GM12873 (cell line): ENCODE measurements at regions not wholly inside any gene's neighbourhood (a gene's known extent, or its start where the extent isn't known, plus 50 kb on each side); places are given as distances from the start of the nearest gene placed in this dataset.

ENCODE experiments used
- TF ChIP-seq, protein P1 (sequence below): IDR thresholded peaks from 2 replicates; pipeline ENCODE4 v1.5.1; 2012; ENCODE audit warnings: low read depth, mild to moderate bottlenecking, moderate library complexity, low read length, control low read depth; ENCODE audit not compliant: insufficient read depth; ENCODE audit errors: missing control alignments

DNA sequence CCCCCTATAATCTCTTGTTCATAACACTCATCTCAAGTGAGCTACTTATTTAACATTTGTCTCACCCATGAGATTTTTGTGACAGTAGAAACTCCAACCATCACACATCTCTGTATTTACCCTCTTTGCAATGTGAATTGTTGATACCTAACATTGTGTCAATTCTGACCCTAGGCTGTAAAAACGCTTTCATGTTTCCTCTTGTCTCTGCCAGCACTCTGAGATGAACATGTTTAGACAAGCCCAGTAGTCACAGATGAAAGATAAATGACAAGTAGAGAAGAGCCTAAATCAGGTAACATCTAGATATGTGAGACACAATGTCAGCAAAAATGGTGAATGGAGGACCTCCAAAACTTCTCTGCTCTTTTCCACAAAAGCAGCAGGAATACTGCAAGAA is 1254.5 kb upstream of the GOT2 start:
- TF ChIP-seq, protein P1, sequence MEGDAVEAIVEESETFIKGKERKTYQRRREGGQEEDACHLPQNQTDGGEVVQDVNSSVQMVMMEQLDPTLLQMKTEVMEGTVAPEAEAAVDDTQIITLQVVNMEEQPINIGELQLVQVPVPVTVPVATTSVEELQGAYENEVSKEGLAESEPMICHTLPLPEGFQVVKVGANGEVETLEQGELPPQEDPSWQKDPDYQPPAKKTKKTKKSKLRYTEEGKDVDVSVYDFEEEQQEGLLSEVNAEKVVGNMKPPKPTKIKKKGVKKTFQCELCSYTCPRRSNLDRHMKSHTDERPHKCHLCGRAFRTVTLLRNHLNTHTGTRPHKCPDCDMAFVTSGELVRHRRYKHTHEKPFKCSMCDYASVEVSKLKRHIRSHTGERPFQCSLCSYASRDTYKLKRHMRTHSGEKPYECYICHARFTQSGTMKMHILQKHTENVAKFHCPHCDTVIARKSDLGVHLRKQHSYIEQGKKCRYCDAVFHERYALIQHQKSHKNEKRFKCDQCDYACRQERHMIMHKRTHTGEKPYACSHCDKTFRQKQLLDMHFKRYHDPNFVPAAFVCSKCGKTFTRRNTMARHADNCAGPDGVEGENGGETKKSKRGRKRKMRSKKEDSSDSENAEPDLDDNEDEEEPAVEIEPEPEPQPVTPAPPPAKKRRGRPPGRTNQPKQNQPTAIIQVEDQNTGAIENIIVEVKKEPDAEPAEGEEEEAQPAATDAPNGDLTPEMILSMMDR, result no peak

DNA sequence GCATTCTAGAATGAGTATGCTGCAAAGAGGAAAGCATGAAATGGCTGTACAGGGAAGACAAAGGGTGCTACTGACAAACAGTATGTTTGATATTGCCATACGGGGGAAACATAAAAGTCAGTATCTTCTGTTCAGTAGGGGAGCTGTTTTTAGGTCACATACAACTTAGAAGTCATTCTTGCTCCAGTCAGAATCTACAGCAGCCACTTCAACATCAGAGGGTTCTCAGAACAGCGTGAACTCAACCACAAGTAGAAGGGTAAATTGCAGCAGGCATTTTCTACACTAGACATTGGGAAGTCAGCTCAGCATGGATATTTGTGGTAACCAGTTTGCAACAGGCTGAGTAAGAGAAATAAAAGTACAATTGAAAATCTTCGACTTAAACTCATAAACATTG is 1241.8 kb upstream of the GOT2 start:
- TF ChIP-seq, protein P1, result no peak

DNA sequence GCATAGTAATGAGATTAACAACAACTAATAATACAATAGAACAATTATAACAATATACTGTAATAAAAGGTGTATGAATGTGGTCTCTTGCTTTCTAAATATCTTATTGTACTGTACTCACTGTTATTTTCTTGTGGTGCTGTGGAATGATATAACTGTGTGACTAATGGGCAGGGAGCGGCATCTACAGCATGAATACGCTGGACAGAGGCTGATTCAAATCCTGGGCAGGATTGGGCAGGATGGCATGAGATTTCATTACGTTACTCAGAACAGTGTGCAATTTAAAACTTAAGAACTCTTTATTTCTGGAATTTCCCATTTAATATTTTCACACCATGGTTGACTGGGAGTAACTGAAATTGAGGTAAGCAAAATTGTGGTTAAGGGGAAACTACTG is 1239.8 kb upstream of the GOT2 start:
- TF ChIP-seq, protein P1, result no peak

DNA sequence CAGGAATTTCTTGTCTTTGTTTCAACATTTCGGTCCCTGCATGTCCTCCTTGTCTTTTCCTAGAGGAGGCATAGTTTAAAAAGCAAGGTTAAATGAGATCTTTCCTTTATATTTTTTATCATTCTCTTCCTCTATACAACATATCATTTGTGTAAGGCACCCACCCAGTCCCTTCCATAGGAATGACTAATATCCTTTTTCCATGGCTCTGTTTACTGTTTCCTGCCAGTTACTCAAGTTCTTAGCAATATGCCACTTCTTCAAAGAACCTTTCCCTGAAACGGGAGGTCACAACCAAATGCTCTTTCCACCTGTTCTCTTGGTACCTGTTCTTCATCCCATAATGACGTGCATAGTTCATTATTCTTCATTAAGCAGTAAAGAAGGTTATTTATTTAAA is 1237.1 kb upstream of the GOT2 start:
- TF ChIP-seq, protein P1, result no peak

DNA sequence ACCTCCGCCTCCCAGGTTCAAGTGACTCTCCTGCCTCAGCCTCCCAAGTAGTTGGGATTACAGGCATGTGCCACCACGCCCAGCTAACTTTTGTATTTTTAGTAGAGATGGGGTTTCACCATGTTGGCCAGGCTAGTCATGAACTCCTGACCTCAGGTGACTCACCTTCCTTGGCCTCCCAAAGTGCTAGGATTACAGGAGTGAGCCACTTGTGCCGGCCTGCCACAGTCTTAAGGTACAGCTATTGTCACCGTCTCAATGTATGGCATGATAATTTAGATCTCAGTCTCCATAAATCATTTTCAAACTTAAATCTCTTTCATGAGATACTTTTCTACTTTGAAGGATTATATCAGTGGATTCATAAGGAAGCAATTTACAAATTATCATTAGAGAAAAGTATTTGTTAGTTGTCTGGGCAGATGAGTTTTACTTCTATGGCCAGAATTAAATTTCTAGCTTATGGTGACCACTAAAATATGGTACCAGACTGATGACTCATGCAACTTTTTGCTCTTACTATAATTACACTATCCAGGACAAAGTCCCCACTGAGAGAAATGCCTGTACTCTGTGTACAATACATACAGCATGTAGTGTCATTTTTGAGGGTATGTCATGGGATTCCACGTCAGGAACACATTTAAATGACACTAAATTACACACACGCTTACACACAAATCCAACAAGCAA is 1230.3 kb upstream of the GOT2 start:
- TF ChIP-seq, protein P1, result no peak

DNA sequence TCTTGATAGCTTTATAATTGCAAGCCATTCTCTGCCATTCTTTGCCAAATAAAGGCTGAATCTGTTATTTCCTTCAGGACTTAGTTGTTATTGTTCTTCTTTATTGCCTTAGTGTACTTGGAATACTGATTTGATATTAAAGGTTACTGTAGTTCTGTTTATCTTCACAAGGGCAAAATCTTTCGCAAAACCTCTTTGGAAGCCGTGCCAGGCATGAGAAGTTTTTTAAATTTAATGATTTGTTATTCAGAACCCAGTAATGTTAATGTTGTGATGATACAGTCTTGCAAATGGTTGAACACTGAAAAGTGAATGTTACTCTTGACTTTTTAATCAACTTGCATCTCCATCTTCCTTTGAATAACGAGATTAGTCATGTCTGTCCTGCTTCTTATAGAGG is 1225.2 kb upstream of the GOT2 start:
- TF ChIP-seq, protein P1, result no peak

DNA sequence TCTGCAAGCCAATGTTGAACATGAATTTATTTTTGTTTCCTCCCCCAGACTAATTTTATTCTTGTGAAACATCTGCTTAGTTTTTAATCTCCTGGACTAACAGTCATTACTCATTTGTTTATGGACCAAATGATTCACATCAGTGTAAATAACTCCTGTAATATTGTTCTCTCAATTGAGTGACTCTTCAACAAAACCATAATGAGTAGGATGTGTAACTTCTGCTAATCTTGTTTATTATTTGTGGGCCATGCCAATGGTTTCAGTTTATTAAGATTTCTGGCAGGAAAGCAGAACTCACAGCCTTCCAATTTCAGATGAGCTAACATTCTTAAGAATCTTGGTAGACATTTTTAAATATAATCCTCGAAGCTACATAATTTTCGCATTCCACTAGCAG is 1216.3 kb upstream of the GOT2 start:
- TF ChIP-seq, protein P1, result no peak
